Motor neuron (in vitro differentiated cells): ENCODE measurements at regions not wholly inside any gene's neighbourhood (a gene's known extent, or its start where the extent isn't known, plus 50 kb on each side); places are given as distances from the start of the nearest gene placed in this dataset.

ENCODE experiments used
- ATAC-seq, 8 experiments: fragments of 200-7000 bp; cut with Tn5 transposase; replicated peaks in 6 of 8; 2 replicates each; pipeline ENCODE4 v1.8.0; 2021; ENCODE audit warnings: mild to moderate bottlenecking in 8 of 8, moderate library complexity in 8 of 8
- H3K27ac ChIP-seq, 2 donors: fragments of 250-450 bp; sonication (Bioruptor Pico); 2 replicates each; pipeline ENCODE4 v1.9.0; 2021; ENCODE audit warnings: antibody characterized with exemption in 2 of 2, mild to moderate bottlenecking in 2 of 2, moderate library complexity in 1 of 2
- H3K4me1 ChIP-seq, 2 donors: fragments of 250-450 bp; sonication (Bioruptor Pico); replicated peaks in 1 of 2; 2 replicates each; pipeline ENCODE4 v1.6.1; 2021; ENCODE audit warnings: antibody characterized with exemption in 2 of 2, mild to moderate bottlenecking in 2 of 2, moderate library complexity in 1 of 2
- H3K4me3 ChIP-seq, 5 donors: fragments of 250-450 bp; sonication (Bioruptor Pico); 2 replicates each; pipeline ENCODE4 v1.9.0; 2021; ENCODE audit warnings: antibody characterized with exemption in 5 of 5, mild to moderate bottlenecking in 5 of 5, moderate library complexity in 4 of 5
- WGBS, 10 experiments: fragments of 450-650 bp; shearing (Covaris generic); methylation state at CpG; one replicate each; pipeline ENCODE4 v1.0.0; 2022; 5-methylcytosine and 5-hydroxymethylcytosine counted together
- in situ Hi-C, 9 experiments: fragments of 400-800 bp; cut with MboI; loops; one replicate each; pipeline ENCODE4 v1.15.0; 2021; ENCODE audit warnings: low sequenced_read_pairs in 9 of 9, low pct_unique_long_range_greater_than_20kb in 2 of 9; ENCODE audit not compliant: unreplicated experiment in 9 of 9

- in situ Hi-C loops: loop anchor here in 2 of 9 experiments (25.0 kb wide), 1 partner anchor 290 kb away; no protein-coding TSS in a partner anchor
- ATAC-seq: no peak
- 50 to 100% (median 100%) methylated on average over 1 of the region's 1 CpG; no CpG with 5 or more reads in 2 of the 10 experiments for WGBS, 10 experiments
- no peak overlapping the region for H3K27ac ChIP-seq
- H3K4me1 ChIP-seq: no peaks in the 10 kb centered on the region
- no peak overlapping the region for H3K4me3 ChIP-seq
These were observed 171.4 kb downstream of the PTN start for GRCh38 chr7:137172105-137172590.

- H3K4me3 ChIP-seq: no peak overlapping the region
- WGBS, 10 experiments: 0 to 29% (median 16%) methylated on average over 2 to 8 of the region's 8 CpGs; no CpG with 5 or more reads in 3 of the 10 experiments
- ATAC-seq: peak; percentile 32 to 88 (median 62)
- H3K27ac ChIP-seq: no peak overlapping the region
- in situ Hi-C loops: loop anchor here in 2 of 9 experiments (10.0 to 25.0 kb wide), 2 partner anchors 293 to 426 kb away; no protein-coding TSS in a partner anchor
- peaks cover 0 to 9% of the 10 kb centered on the region in 2 donors for H3K4me1 ChIP-seq
These were observed 174.2 kb downstream of the PTN start for GRCh38 chr7:137169282-137169698.

- in situ Hi-C loops: loop anchor here in 2 of 9 experiments (10.0 to 25.0 kb wide), 2 partner anchors 295 to 427 kb away; no protein-coding TSS in a partner anchor
- WGBS, 10 experiments: 40 to 100% (median 93%) methylated on average over 1 to 2 of the region's 2 CpGs; no CpG with 5 or more reads in 1 of the 10 experiments
- Histone ChIP-seq H3K4me3 (no peak overlapping the region), H3K27ac (no peak overlapping the region), H3K4me1 (peaks cover 0 to 9% of the 10 kb centered on the region in 2 donors)
- no peak for ATAC-seq
These were observed 175.9 kb downstream of the PTN start for GRCh38 chr7:137167609-137168008.

GRCh38 chr7:137166363-137166762 is 177.2 kb downstream of the PTN start:
- no peak for ATAC-seq
- WGBS, 10 experiments: 40 to 100% (median 83%) methylated on average over 1 to 2 of the region's 2 CpGs; no CpG with 5 or more reads in 1 of the 10 experiments
- in situ Hi-C loops: loop anchor here in 2 of 9 experiments (10.0 to 25.0 kb wide), 2 partner anchors 296 to 428 kb away; no protein-coding TSS in a partner anchor

GRCh38 chr7:137165786-137166185 is 177.7 kb downstream of the PTN start:
- Histone ChIP-seq H3K4me1 (peaks cover 0 to 9% of the 10 kb centered on the region in 2 donors), H3K4me3 (no peak overlapping the region), H3K27ac (no peak overlapping the region)
- 52 to 100% (median 80%) methylated on average over 1 to 3 of the region's 3 CpGs; no CpG with 5 or more reads in 1 of the 10 experiments for WGBS, 10 experiments
- in situ Hi-C loops: loop anchor here in 2 of 9 experiments (10.0 to 25.0 kb wide), 2 partner anchors 297 to 429 kb away; no protein-coding TSS in a partner anchor
- no peak for ATAC-seq

More at GRCh38 chr7:137166363-137166762, 177.2 kb downstream of the PTN start:
- no peak overlapping the region for H3K4me3 ChIP-seq
- peaks cover 0 to 9% of the 10 kb centered on the region in 2 donors for H3K4me1 ChIP-seq
- no peak overlapping the region for H3K27ac ChIP-seq

GRCh38 chr7:137165241-137165640 is 178.3 kb downstream of the PTN start:
- peaks cover 0 to 9% of the 10 kb centered on the region in 2 donors for H3K4me1 ChIP-seq
- ATAC-seq: peak in 1 of 8 experiments; percentile 9
- H3K27ac ChIP-seq: no peak overlapping the region
- WGBS, 10 experiments: 50 to 89% (median 67%) methylated on average over 1 to 3 of the region's 3 CpGs; no CpG with 5 or more reads in 2 of the 10 experiments
- in situ Hi-C loops: loop anchor here in 2 of 9 experiments (10.0 to 25.0 kb wide), 2 partner anchors 297 to 430 kb away; no protein-coding TSS in a partner anchor
- no peak overlapping the region for H3K4me3 ChIP-seq

- WGBS, 10 experiments: 88 to 100% (median 98%) methylated on average over 3 to 10 of the region's 21 CpGs; no CpG with 5 or more reads in 2 of the 10 experiments
- peaks cover 0 to 9% of the 10 kb centered on the region in 2 donors for H3K4me1 ChIP-seq
- in situ Hi-C loops: loop anchor here in 2 of 9 experiments (10.0 to 25.0 kb wide), 2 partner anchors 298 to 431 kb away; no protein-coding TSS in a partner anchor
- no peak for ATAC-seq
- H3K27ac ChIP-seq: no peak overlapping the region
- H3K4me3 ChIP-seq: no peak overlapping the region
These were observed 179.3 kb downstream of the PTN start for GRCh38 chr7:137164251-137164650.

GRCh38 chr7:137160236-137160635 is 183.3 kb downstream of the PTN start:
- peaks cover 0 to 3% of the 10 kb centered on the region in 2 donors for H3K4me1 ChIP-seq
- in situ Hi-C loops: loop anchor here in 2 of 9 experiments (10.0 to 25.0 kb wide), 2 partner anchors 302 to 435 kb away; no protein-coding TSS in a partner anchor
- no peak for ATAC-seq
- H3K27ac ChIP-seq: no peak overlapping the region
- H3K4me3 ChIP-seq: no peak overlapping the region
- WGBS, 10 experiments: 35 to 100% (median 75%) methylated on average over 1 to 4 of the region's 4 CpGs

- Histone ChIP-seq H3K4me3 (no peak overlapping the region), H3K4me1 (no peaks in the 10 kb centered on the region), H3K27ac (no peak overlapping the region)
- in situ Hi-C loops: loop anchor here in 2 of 9 experiments (25.0 kb wide), 1 partner anchor 305 kb away; no protein-coding TSS in a partner anchor
- no peak for ATAC-seq
- 56 to 100% (median 86%) methylated on average over 1 of the region's 1 CpG; no CpG with 5 or more reads in 1 of the 10 experiments for WGBS, 10 experiments
These were observed 186.3 kb downstream of the PTN start for GRCh38 chr7:137157256-137157655.

GRCh38 chr7:137151690-137152052 is 191.9 kb downstream of the PTN start:
- peak in 2 of 8 experiments; percentile 41 to 57 for ATAC-seq
- Histone ChIP-seq H3K4me1 (peaks cover 0 to 3% of the 10 kb centered on the region in 2 donors), H3K27ac (no peak overlapping the region), H3K4me3 (no peak overlapping the region)
- 33 to 100% (median 100%) methylated on average over 1 to 2 of the region's 2 CpGs; no CpG with 5 or more reads in 1 of the 10 experiments for WGBS, 10 experiments
- in situ Hi-C loops: loop anchor here in 2 of 9 experiments (25.0 kb wide), 1 partner anchor 311 kb away; no protein-coding TSS in a partner anchor

GRCh38 chr7:137151041-137151689 is 192.4 kb downstream of the PTN start:
- ATAC-seq: peak in 5 of 8 experiments; percentile 69 to 93 (median 81)
- 0 to 83% (median 63%) methylated on average over 1 to 5 of the region's 5 CpGs; no CpG with 5 or more reads in 1 of the 10 experiments for WGBS, 10 experiments
- Histone ChIP-seq H3K4me3 (no peak overlapping the region), H3K27ac (no peak overlapping the region), H3K4me1 (peaks cover 0 to 3% of the 10 kb centered on the region in 2 donors)
- in situ Hi-C loops: loop anchor here in 2 of 9 experiments (25.0 kb wide), 1 partner anchor 311 kb away; no protein-coding TSS in a partner anchor

GRCh38 chr7:137147338-137147720 is 196.2 kb downstream of the PTN start:
- 40 to 100% (median 83%) methylated on average over 1 to 3 of the region's 3 CpGs; no CpG with 5 or more reads in 2 of the 10 experiments for WGBS, 10 experiments
- Histone ChIP-seq H3K27ac (no peak overlapping the region), H3K4me3 (no peak overlapping the region), H3K4me1 (peaks cover 0 to 3% of the 10 kb centered on the region in 2 donors)
- no peak for ATAC-seq
- in situ Hi-C loops: no loop called here
